Frontal cortex (tissue), 3 donors: ENCODE measurements at regions not wholly inside any gene's neighbourhood (a gene's known extent, or its start where the extent isn't known, plus 50 kb on each side); places are given as distances from the start of the nearest gene placed in this dataset.

Experiments used
- DNase-seq, 2 donors: peaks; one replicate each; pipeline ENCODE4 v3.0.0; 2012; ENCODE audit warnings: low spot score in 2 of 2
- FAIRE-seq: peaks from 2 replicates; lab custom pipeline; 2012; peaks lifted over from hg19 to GRCh38; lab: Jason Lieb, UNC
- donor health status: control.
- donor health status: control.
- donor health status: control.

GRCh38 chr7:128167042-128167701, 73.9 kb upstream of the LEP start:
- no peak for FAIRE-seq

DNA sequence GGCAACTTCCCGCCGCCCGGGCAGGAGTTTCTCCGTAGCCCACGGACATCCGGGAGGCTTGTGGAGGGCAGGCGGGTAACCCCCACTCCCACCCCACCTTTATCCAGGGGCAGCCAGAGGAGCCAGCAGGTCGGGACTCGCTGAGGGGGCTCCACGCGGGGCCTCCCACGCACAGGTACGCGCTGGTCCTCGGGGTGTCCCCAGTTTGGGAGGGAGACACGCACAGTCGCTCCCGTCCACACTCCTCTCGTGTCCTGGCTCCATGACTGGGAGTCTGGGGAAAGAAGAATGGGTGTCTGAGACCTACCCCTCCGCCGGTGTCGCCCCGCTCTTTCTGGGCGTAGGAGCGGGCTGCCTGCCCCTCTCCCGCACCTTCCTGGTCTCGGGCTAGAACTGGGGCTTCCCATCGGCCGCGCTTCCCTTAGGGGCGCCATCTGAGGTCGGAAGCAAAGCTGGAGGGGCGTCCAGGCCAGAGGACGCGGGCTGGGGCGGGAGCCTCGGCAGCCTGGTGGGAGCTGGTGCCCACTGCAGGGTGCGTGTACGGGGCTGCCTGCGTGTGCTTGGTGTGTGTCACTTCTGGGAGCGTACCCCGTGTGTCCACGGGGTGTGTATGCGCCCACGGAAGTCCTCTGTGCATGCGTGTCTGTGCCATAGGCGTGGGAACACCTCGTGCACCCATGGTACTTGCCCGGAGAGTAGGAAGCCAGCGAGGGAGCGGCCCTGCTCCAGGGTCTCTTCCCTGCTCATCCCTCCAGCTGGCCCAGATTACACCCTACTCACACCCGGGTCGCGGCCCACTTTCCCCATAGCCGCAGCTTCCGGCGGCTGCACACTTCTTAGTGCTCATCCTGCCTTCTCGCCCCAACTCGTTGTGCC, 73.0 kb upstream of the LEP start:
- FAIRE-seq: no peak
- no peak for DNase-seq

More at GRCh38 chr7:128167042-128167701, 73.9 kb upstream of the LEP start:
- peak; percentile 70 to 78 for DNase-seq

- peak; percentile 41 to 45 for DNase-seq
These were observed 72.3 kb upstream of the LEP start for GRCh38 chr7:128168667-128169210.

GRCh38 chr7:128170461-128170860, 70.6 kb upstream of the LEP start:
- DNase-seq (no peak), FAIRE-seq (no peak)

More at GRCh38 chr7:128168667-128169210, 72.3 kb upstream of the LEP start:
- FAIRE-seq: no peak

DNA sequence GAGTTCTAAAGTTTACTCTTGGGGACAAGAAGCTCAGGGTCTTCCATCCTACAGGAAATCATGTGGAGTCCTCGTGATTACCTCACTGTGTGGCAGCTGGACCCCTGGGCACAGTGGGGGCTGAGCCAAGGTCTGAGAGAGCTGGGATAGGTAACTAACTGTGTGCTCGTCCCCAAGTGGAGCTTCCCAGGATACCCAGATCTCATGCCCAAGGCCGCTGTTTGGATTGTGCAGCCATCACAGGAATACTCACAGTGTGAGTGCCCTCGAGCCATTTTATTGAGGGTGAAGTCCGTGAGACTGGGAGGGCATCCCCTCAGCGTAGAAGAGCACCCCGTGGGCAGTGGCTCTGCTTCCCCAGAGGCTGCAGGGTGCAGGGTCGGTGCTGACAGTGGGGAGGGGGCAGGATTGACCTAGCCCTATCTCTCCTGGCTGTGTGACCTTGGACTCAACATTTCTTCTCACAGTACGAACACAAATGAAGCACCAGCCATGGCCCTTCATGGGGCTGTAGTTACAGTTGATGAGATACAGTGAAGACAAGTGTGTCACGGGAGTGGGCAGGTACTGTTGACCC, 69.6 kb upstream of the LEP start:
- FAIRE-seq (no peak), DNase-seq (no peak)

- no peak for FAIRE-seq
These were observed 68.9 kb upstream of the LEP start for GRCh38 chr7:128172151-128172550.

DNA sequence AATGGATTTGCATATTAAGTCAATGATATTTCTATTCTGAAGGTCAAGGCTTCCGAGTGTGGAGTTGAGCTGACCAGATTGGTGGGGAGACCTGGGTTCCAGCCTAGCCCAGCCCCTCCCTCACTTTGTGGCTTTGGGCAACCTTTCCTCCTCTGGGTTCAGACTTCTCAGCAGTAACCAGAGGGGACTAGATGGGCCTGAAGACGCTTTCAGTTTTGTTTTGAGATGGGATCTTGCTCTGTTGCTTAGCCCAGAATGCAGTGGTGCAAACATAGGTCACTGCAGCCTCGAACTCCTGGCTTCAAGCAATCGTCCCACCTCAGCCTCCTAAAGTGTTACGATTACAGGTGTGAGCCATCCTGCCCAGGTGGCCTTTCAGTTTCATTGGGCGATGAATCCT, 68.1 kb upstream of the LEP start:
- no peak for FAIRE-seq

More at GRCh38 chr7:128172151-128172550, 68.9 kb upstream of the LEP start:
- DNase-seq: no peak

GRCh38 chr7:128174386-128174785, 66.7 kb upstream of the LEP start:
- DNase-seq (no peak), FAIRE-seq (no peak)

More for the DNA sequence above, 68.1 kb upstream of the LEP start:
- no peak for DNase-seq

DNA sequence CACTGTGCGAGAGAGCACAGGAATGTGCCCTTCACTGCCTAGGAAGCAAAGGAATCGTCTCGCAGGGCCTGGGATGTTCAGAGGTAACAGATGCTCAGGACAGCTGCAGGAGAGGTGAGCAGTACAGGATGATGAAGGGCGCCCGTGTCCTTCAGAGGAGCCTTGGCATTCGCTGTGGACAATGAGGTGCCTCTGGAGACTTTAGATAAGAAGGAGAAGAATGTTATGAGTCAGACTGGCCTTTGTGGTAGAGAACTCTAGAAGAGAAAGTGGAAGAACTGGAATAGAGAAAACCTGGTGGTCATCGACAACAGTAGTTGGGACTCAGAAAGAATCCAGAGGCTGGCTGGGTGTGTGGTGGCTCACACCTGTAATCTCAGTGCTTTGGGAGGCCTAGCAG, 64.4 kb upstream of the LEP start:
- FAIRE-seq (no peak), DNase-seq (no peak)

DNA sequence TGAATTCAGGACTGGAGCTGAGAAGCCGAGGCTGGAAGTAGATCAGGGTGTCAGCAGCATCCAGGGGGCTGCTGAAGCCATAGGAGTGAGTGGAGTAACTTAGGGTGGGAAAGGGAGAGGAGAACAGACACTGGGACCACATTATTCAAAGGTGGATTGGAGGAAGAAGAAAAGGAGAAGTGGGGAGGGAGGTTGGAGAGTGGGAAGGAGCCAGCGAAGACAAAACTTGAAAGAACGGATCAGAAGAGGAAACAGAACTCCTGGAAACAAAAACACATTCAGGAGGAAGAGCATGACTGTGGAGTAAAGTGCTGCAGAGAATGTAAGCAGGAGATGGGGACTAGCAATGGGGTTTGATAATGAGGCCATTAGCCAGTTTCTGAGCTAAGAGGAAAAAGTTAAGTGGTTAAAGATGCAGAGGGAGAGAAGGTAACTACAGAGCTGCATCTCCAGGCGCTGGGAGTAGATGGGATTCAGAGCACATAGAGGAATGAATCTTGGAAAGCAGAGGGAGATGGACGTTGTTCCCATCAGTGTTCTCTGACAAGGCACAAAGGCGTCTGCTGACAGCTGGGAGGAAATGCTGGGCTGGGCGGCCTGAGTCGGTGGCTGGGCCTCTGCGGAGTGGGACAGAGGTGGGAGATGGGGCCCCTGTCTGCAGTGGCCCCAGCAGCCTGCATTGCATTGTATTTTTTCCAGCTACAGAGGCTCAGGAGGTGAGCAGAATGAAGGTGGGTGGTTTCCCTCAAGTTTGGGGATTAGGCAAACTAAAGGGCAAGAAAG, 63.1 kb upstream of the LEP start:
- DNase-seq (no peak), FAIRE-seq (no peak)

DNA sequence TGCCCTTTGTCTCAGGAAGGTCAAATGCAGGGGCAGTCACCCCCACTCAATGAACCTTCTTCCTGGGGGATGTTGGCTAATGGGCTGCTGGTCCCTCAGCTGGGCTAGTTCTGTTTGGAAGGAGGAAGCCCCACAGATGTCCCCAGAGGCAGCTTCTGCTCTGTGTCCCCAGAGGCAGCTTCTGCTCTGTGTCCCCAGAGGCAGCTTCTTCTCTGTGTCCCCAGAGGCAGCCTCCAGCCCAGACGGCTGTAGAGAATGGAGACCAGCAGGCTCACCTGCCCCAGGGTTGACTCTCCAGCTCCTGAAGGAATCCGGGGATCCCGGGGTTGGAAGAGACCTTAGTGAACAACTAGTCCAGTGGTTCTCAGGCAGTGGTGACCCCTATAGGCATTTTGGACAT, 62.5 kb upstream of the LEP start:
- no peak for DNase-seq
- no peak for FAIRE-seq

- FAIRE-seq (no peak), DNase-seq (no peak)
These were observed 52.5 kb upstream of the LEP start for GRCh38 chr7:128188396-128189230.

DNA sequence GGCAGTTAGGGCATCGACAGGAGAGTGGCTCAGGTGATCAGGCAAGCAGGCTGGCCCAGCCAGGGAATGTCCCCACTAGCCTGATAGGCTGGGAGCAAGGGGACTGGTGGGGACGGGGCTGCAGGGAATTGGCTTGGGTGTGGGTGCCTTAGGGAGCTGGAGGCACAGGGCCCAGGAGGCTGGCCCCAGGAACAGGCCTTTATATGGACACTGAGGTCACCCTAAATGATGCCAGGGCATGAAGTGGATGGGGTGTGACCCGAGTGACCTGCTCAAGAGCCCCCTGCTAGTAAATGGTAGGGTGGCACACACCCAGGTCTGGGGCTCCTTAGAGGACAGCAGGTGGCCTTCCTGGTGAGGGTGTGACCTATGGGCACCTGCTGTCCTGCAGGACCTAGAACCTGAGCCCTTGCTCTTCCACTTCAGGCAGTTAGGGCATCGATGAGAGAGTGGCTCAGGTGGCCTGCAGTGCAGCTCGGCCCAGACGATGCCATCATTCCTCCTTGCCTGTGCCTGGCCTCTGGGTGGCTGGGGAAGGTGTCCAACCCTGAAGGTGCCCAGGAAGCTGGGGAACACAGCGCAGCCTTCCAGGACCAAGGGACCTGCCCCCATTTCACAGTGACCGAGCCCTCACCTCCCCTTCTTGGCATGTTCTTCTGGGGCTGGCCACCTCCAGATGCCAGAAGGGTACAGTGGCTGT, 51.7 kb upstream of the LEP start:
- DNase-seq (no peak), FAIRE-seq (no peak)

- FAIRE-seq (no peak), DNase-seq (no peak)
These were observed 50.9 kb upstream of the LEP start for GRCh38 chr7:128190051-128190647.

GRCh38 chr7:128191136-128191844, 49.8 kb upstream of the LEP start:
- FAIRE-seq: no peak
- no peak for DNase-seq
